A172 (cell line): ENCODE measurements at regions not wholly inside any gene's neighbourhood (a gene's known extent, or its start where the extent isn't known, plus 50 kb on each side); places are given as distances from the start of the nearest gene placed in this dataset.

ENCODE experiments used
- DNase-seq: peaks from one replicate; pipeline ENCODE4 v3.0.0-alpha.2; 2015; ENCODE audit warnings: low spot score

DNA sequence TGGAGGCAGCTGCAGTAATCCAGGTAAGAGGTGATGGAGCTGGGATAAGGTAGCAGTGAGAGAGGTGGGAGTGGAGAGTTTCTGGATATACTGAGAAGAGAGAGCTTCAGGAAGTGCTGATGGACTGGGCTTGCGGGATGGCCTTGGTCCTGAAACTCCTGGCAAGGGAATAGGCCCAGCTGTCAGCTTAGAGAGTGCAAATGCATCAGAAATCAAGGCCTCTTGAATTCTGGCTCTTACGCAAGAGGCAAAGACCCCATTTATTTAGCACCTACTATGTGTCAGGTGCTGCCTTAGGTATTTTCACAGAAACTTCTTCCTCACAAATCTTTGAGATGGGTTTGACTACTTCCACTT, 227.2 kb upstream of the MAP3K1 start:
- no peak for DNase-seq

DNA sequence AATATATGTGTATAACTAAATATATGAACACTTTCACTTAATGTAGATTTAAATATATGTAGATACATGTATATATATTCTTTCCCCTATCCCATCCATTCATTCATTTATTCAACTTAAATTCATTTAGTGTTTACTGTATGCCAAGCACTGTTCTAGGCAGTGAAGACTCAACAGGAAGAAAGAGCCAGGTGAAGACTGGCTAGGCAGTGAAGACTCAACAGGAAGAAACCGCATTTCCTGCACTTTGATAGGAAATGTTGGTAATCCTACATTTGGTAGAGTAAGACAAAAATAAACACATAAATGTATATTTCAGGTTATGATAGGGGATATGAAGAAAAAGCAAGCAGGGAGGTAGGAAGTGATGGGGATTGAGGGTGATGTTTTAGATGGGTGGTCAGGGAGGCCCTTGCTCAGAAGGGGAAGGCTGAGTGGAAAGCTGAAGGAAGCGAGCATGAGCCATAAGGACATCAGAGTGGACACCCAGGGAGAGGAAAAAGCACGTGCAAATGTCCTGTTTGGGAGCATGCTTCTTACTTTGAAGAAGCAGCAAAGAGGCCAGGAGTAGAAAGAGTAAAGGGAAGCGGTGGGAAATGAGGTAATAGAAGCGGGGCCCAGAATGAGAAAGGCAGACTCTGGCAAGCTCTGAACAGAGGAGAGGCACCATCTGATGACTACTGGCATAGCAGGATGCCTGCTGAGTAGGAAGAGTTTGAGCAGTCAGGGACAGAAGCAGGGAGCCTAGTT, 227.8 kb upstream of the MAP3K1 start:
- DNase-seq: no peak

DNA sequence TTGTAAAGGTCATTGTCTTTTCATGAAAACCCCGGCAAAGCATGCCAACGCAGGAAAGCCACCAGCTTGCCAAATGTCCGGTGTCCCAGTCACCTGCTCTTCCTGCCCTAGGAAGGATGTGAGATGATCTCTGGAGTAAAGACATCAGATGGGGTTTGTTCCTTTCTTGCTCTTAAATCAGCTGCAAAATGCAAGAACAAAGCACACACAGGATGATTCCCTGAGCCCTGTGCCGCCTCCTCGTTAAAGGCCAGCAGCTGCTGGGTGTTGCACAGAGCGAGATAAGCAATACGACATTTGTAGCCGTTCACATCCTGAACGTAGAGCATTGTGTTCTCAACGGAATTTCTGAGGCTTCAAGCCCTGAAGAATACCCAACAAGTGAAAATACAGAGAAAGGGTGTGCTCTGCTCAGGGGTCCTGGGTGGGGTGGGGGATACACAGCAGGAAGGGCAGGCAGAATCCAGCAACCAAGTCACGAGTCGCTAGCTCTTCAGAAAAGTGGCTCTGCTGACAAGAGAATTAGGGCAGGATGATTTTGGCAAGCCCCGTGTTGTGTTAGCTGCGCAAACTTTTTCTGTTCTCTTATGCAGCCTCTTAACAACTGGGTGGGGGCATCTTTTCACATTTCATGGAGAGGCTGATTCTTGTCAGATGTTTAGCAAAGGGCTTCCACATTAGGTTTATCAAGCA, 229.2 kb upstream of the MAP3K1 start:
- DNase-seq: no peak

DNA sequence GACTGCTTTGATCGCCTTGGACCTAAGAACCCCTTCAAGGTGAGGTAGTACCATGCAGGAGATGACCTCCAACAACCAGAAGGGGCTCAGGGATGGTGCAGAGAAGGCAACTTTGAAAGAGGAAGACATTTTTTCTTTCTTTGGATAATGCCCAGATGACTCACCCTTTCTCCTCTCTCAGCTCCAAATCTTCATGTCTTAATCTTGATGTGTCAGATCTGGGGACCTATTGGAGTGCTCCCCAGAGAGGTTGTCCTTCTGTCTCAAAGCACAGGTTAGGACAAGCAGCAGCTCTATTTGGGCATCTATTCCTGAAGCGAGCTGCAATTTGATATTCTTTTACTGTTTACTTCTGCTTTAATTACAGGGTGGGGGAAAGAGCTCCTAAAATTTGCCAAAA, 229.9 kb upstream of the MAP3K1 start:
- DNase-seq: peak; percentile 66

DNA sequence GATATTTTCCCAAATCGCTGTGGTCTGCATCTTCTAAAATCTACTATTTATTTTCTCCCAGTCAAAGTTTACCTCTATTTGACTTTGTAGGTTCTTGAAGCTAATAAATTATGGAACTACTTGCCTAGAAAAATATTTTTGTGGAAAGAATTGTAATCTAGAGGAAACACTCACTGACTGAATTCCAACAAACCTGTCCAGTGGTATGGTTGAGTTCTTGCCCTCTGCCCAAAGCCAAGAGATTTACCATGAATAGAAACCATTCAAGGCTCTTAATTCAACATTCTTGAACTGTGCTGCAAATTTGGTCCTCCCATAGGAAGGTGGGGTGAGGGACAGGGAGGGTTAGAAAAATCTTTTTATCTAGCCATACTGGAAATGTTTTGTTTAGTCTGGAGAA, 233.9 kb upstream of the MAP3K1 start:
- no peak for DNase-seq

DNA sequence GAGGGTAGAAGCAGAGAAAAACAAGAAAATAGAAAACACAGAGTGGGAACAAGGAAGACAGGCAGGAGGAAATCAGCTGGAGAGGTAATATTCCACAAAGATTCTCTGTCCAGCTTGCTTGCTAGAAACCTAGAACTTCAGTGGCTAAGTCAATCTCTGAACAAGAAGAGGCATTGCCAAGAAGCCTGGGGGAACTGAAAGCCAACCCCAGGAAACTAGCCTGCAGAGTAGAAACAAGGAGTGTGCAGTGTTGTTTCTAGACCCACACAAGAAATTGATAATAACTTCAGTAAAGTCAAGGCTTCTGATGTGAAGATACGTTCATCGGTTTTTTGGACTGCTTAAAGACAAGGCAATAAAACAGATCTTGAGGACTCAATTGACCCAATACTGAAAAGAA, 234.5 kb upstream of the MAP3K1 start:
- DNase-seq: no peak

DNA sequence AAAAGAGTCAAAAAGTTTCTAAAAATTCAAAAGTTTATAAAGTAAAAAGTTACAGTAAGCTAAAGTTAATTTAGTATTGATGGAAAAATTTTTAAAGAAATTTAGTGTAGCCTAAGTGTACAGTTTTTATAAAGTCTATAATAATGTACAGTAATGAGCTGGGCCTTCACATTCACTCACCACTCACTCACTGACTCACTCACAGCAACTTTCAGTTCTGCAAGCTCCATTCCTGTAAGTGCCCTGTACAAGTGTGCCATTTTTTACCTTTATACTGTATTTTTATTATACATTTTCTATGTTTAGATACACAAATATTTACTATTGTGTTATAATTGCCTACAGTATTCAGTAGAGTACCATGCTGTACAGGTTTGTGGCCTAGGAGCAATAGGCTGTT, 239.5 kb upstream of the MAP3K1 start:
- DNase-seq: no peak

DNA sequence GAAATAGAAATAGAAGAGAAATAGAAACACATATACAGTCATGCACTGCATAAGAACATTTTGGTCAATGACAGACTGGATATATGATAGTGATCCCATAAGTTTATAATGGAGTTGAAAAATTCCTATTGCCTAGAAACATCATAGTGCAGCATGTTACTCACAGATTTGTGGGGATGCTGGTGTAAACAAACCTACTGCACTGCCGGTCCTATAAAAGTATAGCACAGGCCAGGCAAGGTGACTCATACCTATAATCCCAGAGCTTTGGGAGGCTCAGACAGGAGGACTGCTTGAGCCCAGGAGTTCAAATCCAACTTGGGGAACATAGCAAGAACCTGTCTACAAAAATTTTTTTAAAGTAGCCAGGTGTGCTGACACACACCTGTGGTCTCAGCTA, 240.6 kb upstream of the MAP3K1 start:
- no peak for DNase-seq

DNA sequence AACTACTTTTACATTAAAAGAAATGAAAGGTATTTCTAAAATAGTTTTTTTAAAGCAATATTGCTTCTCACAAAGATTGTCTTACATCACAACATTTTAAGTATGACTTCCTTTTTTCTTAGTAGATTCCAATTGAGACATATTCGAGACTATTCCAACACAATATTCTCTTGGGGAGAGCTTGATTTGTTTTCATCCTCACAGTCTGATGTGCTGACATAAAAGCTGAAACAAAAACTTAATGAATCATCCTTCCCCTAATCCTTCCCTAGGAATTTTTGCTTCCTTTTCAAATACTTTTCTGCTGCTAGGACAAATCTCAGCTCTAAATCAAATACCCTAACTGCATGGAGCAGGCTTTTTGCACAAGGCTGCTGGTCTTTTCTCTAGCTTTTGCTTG, 245.8 kb upstream of the MAP3K1 start:
- peak; percentile 73 for DNase-seq

DNA sequence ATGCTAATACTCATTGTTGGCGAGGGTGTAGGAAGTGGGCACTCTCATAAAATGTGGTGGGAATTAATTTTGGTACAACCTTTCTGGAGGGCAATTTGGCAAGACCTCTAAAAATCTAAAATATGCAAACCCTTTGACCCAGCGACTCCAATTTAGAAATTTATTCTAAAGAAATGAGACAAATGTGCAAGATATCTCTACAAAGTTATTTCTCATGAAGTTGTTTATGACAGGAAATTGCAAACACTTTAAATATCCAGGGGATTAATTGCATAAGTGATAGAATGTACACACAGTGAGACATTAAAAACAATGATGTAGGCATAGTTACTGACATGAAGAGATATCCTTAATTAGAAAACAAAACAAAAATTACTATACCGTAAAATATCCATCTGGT, 246.3 kb upstream of the MAP3K1 start:
- DNase-seq: peak; percentile 82

DNA sequence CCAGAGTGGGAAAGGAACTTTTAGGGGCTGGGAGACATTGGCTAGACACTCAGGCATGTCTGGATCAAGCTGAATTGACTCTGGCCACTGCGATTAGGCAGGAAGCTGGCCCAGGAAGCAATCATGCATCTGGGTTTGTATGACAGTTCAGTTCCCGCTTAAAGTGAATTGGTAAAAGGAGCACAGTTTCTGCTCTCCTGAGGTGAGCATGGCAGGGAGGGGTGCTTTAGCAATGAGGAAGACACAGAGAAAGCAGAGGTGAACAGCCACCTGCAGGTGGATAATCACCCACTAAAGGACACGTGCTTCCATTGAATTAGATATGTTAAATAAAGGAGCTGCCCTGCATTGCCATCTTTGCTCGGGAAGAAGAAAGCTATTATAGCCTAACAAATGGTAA, 248.1 kb upstream of the MAP3K1 start:
- no peak for DNase-seq

DNA sequence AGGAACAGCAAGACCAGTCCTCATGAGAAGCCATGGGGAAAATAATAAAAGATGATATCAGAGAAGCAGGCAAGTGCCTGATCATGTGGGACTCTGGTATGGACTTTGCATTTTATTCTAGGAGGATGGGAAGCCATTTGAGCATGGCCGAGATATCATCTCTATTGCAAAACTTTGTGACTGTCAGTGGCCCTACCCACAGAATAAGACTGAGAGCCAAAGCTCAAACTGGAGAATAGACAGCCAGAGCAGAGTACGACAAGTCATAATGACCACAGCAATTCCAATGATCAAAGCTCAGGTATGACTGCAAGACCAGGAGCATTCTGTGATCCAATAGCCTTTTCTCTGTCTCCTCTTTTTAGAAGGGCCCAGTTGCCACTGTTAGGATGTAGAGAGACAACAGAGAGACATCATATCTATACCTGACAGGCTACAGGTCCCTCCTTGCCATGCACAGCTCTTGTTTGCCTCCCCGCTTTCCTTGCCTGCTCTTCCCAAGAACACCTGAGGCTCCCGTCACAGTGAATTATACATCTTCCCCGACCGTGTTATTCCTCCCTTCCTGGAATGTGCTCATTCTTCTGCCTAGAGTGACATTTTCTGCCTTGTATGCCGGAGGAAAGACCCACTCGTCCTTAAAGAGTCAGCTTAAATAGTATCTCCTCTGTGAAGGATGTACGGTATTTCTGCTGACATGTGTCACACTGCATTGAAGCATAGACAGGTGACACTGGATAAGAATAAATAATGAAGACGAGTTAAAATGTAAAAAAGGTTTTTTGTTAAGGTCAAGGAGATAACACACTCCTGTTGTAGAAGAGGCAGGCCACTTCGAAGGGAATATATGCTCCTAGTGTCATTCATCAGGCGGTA, 248.7 kb upstream of the MAP3K1 start:
- no peak for DNase-seq

DNA sequence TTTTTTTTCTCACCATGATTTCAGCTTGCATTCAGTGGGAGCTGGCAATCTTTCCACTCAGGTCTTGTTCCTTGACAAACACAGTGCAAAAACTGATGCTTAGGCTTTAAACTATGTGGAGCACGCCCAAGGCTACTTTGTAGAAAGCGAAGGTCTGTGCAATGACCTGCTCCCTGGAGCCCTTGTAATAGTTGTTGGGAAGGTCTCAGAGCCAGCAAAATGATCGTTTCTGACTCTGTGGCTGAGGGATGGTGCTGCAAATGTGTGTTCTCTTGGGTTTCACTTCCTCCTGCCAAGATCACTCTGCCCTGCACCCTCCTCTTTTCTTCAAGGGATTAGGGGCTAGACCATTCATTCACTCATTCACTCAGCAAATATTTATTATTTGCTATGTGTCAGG, 249.7 kb upstream of the MAP3K1 start:
- no peak for DNase-seq

DNA sequence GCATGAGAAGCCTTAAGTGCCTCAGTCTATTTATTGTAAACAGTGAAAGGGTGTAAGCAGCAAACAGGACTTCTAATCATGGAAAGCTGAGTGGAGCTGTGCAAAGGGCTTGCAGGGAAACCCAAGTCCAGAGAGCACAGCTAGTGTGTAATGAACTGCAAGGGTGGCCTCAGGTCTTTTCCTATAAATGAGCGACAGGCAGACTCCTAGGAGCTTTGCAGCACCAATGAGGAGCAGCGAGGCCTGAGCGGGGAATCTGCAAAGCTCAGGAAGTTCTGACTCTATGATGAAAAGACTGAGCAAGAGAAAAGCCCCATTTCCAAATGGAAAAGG, 250.1 kb upstream of the MAP3K1 start:
- DNase-seq: no peak

DNA sequence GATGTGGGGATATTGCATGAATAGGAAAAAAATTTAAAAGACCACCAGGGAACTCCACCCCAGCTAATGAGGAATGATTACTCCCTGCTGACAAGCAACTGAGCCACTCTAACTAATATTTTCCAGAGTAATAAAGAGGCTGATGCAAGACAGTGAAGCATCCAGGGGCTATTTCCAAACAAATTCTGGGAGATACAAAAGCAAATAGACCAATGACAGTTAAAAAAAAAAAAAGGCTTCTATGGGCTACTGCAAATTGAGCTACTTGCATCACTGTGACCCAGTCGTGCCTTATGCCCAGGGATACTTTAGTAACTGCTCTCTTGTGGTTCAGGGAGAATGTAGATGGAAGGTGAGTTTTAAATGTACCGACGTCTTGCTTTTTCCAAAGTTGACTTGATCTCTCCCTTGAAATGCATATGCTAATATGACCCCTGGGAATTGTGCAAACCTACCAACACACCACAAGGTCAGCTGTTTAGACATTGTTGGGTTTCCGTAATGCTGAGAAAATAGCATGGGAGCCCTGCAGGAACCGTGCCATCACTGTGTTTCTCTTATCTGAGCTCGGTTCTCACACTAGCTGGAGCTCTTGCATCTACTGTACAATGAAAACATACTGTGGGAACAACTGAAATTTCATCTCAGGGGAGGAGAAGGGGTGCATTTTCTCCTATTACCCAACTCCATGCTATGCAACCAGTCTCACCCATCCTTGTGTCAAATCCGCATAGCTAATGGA, 250.6 kb upstream of the MAP3K1 start:
- DNase-seq: no peak

DNA sequence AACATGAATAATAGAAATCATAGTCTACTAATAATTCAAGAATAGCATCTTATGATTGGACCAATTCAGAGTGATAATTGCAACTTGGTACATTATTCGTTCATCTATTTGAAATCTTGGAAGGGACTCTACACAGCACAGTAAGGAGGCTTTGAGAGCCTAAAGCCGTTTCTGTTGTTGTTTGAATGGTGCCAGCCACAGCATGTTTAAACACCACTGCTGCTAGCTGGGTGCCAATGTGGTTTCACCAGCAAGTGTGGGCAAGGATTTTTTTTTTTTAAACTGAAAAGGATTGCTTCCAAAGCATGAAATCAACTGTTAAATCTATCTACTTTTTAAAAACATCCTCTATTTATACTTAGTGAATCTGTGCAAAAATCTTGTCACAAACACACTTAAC, 253.9 kb upstream of the MAP3K1 start:
- DNase-seq: no peak

DNA sequence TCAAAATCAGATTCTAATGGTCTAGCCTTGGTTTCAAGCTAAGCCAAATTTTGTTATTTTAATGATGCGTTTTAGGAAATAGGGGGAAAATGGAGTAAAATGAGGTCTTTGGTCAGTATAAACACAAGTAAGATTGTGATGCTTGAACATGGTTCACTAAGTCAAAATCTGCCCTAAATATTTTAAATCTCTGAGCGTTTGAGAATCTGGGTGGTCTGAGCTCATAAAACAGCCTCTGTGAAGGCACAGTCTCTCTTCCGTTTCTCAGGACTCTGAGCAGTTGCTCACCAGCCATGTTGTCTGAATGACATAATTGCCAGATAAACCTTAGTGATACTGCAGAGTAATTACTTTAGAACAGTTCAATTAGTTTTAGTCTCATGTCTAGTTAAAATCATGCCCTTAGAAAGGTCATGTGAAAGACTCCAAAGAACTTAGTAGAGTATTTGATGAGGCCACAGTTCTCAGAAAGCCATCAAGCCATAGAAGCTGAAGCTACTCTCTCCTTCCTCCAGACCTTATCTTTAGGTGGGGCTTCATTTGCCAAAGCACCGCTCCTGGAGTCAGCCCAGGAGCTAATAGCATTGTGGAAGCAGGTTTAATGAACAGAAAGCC, 257.1 kb upstream of the MAP3K1 start:
- DNase-seq: no peak

DNA sequence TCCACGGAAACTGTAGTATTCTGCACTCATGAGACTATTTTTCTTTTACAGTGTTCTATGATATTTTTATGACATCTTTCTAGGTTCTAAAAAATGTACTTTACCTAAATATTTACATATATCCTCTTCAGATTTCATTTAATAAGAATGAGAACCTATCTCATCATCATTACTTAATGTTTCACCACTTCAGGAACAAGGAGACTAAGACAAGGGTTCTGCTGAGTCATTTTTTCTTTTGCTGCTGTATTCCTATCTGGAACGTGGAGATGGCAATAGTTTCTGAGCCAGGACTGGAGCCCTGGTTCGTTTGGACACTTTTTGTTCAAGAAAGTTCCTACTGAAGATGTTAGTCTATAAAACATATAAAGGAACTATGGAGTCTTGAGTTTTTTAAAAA, 258.2 kb upstream of the MAP3K1 start:
- no peak for DNase-seq

DNA sequence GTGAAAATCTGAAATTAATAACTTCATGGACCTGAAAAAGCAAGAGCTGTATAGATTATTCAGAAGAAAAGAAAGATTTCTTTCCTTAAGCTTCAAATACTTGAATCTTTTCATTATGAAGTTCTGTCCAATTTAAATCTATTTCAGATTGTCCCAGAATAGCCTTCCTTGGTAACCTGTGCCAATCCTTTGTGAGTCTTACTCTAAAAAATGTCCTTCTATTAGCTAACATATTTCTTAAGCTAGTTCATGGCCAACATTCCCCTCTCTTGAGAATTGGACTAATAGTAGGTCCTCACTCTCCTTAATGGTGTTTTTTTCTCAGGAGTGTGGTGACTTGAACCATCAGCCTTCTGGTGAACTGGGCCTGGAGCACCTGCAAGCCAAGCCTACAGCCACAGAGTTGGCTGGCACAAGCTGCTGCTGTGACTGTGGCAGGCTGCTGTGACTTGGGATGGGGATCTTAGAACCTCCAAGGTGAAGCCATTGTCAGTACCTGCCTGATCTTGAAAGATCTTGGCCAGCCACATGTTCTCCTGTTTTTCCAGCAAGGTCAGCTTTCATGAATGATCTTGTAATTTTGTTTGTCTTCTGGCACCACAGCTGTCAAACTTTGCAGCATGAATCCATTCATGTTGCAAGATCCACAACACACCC, 262.6 kb upstream of the MAP3K1 start:
- no peak for DNase-seq

DNA sequence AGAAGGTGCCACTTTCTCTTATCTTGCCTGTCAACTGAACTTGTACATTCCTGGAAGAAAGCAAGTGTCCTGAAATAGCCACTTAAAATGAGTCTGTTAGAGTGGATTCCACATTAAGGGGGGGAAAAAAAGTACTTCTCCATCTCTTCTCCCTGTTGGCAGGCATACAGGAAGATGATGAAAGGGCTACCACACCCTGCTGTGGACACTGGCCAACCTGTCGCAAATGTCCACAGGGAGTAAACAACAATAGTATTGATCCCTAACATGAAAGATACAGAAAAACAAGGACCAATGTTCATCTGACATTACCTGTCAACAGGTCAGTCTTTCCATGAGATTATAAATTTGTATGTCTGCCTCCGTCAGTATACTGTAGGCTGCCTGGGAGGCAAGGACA, 265.1 kb upstream of the MAP3K1 start:
- no peak for DNase-seq
